ENCODE measurements at regions not wholly inside any gene's neighbourhood (a gene's known extent, or its start where the extent isn't known, plus 50 kb on each side); places are given as distances from the start of the nearest gene placed in this dataset.
"Not testable (repeated sequence)": the region's sequence is repeated elsewhere in the genome, so short reads cannot be mapped to it uniquely, and the experiment has no call there.

DNA sequence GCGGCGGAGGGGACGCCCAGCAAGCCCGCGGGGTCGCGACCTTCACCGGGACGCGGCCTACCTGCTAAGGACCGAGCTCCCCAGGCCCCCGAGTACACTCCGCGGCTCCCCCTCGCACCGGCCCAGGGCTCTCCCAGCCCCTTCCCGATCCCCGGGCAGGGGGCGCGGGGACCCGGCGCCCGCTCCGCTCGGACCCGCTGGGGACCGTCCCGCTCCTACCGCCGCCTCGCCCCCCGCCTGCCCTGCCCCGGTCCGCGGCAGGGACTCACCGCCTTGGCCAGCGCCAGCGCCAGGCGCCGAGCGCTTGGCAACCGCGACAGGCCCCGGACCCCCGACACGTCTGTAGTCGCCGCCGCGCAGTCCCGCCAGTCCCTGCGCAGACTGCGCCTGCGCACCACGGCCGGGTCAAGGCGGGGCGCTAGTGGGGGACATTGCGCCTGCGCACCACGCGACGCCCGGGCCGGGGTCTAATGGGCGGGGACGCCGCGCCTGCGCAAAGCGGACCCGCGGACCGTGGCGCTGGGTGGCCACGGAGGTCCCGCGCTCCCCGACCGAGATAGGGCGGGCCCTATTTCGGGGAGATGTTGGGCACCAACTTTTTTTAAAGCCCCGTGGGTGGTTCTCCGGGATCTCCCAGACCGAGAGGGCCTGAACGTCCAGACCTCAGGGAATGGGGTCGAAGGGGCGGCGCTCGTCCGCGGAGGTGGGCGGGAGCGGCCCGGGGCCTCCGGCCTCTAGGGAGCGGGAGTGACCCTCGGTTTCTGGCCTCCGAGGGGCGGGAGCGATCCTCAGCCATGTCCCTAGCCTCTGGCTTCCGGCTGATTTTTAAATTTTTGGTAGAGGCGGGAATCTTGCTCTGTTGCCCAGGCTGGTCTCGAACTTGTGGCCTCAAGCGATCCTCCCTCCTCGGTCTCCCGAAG lies 81.8 kb upstream of the TNK2 start:
- H3K9me3 ChIP-seq (ENCODE audit: low read depth); H3K36me3 ChIP-seq (ENCODE audit: low read depth); H3K27me3 ChIP-seq (replicated peaks; ENCODE audit: insufficient read depth); H3K4me1 ChIP-seq (ENCODE audit: insufficient read depth); H3K9me2 ChIP-seq (ENCODE audit: insufficient read depth); H3F3A ChIP-seq (ENCODE audit: insufficient read depth); in situ Hi-C loops (cut with MboI); H4K20me1 ChIP-seq (ENCODE audit: insufficient read depth): not testable (repeated sequence)
- Histone ChIP-seq H2AFZ (peak overlapping the region; percentile 96), H3K79me2 (ENCODE audit: insufficient read depth) (peaks cover 20% of the 10 kb centered on the region), H3K4me3 (peak overlapping the region; percentile 93), H3K9ac (peak overlapping the region; percentile 90), H3K27ac (0 out of 2 replicates have a peak overlapping the region, but pooled peaks have one; percentile 21), H3K4me2 (ENCODE audit: unreplicated experiment) (peak overlapping the region; percentile 80)
- DNase-seq, result peak; percentile 70
- 0 to 1% methylated on average over 34 to 56 of the region's 107 CpGs for WGBS, 2 experiments (ENCODE audit: low coverage in 1 of 2, low lambda C conversion rate in 2 of 2, missing lambda C conversion rate in 2 of 2)

DNA sequence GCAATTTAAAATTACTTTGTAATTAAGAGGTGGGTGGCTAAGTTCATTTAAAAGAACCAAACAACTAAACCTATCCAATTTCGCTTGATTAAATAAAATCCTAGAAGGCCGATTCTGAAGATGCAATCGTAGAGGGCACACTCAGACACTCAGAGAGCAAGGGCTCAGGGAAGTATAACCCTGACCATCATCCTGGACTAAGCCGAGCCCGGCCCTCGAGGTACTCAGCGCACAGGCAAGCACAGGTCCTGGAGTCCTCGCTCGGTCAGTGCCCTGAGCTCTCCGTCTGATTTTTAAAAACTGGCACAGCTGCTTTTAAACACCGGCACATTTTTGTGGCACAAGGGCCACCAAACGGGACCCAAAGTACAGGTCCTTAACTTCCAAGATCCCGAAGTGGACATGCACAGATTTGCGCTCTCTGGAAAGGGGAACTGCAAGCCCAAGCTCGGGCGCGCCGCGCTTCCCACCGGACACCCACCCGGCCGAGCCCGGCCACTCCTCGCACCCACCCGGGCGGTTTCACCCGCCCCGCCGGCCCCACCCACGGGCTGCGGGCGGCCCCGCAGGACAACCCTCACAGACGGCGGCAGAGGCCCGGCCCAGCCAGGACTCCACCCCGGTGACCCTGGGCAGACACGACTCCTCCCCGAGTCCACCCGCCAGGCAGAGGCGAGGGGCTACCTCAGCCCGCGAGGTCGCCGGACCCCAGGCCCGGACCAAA lies 81.0 kb upstream of the TNK2 start:
- H3K4me2 ChIP-seq (ENCODE audit: unreplicated experiment); H4K20me1 ChIP-seq (ENCODE audit: insufficient read depth); H3K27ac ChIP-seq; H3K36me3 ChIP-seq (ENCODE audit: low read depth); H3K9me2 ChIP-seq (ENCODE audit: insufficient read depth); H3K9me3 ChIP-seq (ENCODE audit: low read depth); H2AFZ ChIP-seq; H3K27me3 ChIP-seq (replicated peaks; ENCODE audit: insufficient read depth); H3F3A ChIP-seq (ENCODE audit: insufficient read depth); in situ Hi-C loops (cut with MboI); H3K4me1 ChIP-seq (ENCODE audit: insufficient read depth): not testable (repeated sequence)
- peak; percentile 39 for DNase-seq
- H3K79me2 ChIP-seq (ENCODE audit: insufficient read depth), result peaks cover 20% of the 10 kb centered on the region
- peak overlapping the region; percentile 90 for H3K9ac ChIP-seq
- peak overlapping the region; percentile 93 for H3K4me3 ChIP-seq
- 1% methylated on average over 8 of the region's 46 CpGs; no CpG with 5 or more reads in 1 of the 2 experiments for WGBS, 2 experiments (ENCODE audit: low coverage in 1 of 2, low lambda C conversion rate in 2 of 2, missing lambda C conversion rate in 2 of 2)

DNA sequence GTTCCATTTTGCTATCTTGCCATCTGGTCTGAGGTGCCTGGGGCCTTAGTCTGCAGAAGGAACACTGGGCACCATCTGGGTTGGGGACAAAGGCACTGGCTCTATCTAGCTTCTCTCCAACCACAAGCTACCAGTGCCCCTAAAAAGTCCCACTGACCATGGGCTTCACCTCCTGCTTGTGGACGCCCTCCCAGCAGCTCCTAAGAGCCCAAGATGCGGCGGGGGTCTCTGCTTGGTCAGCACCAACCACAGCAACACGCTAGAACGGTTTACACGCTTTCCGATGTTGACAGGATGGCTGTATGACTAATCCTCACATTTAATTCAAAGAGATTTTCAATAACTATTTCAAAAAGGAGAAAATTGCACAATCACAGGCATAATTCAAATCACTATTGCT lies 80.4 kb upstream of the TNK2 start:
- H3K27ac ChIP-seq; H3K4me2 ChIP-seq (ENCODE audit: unreplicated experiment); in situ Hi-C loops (cut with MboI); H3K4me1 ChIP-seq (ENCODE audit: insufficient read depth); H3K9me2 ChIP-seq (ENCODE audit: insufficient read depth); H3K36me3 ChIP-seq (ENCODE audit: low read depth); H3K27me3 ChIP-seq (replicated peaks; ENCODE audit: insufficient read depth); DNase-seq; H4K20me1 ChIP-seq (ENCODE audit: insufficient read depth); H2AFZ ChIP-seq; H3K9me3 ChIP-seq (ENCODE audit: low read depth); H3F3A ChIP-seq (ENCODE audit: insufficient read depth); H3K9ac ChIP-seq: not testable (repeated sequence)
- peak overlapping the region; percentile 66 for H3K4me3 ChIP-seq
- H3K79me2 ChIP-seq (ENCODE audit: insufficient read depth), result peaks cover 23% of the 10 kb centered on the region
- 12 to 14% methylated on average over 7 of the region's 7 CpGs for WGBS, 2 experiments (ENCODE audit: low coverage in 1 of 2, low lambda C conversion rate in 2 of 2, missing lambda C conversion rate in 2 of 2)

DNA sequence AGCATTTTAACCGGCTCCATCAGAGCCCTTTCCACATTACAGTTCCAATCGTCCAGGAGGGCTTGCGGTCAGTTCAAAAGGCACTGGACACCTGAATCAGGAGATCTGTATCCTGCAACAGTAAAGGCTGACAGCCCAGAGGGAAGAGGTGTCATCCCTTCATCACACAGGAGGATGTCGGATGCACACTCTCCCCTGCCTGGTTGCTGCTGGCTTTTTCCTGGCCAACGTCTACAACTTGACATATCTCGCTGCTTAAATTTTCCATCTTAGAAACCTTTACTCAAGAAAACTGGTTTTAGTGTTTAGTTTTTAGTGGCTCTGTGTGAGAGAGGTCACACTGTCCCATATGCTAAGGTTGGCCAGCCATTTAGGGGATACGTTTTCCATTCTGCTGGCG lies 78.7 kb upstream of the TNK2 start:
- WGBS, 2 experiments (ENCODE audit: low coverage in 1 of 2, low lambda C conversion rate in 2 of 2, missing lambda C conversion rate in 2 of 2), result 82 to 84% methylated on average over 3 to 5 of the region's 8 CpGs
- in situ Hi-C loops (cut with MboI); H3K9ac ChIP-seq: not testable (repeated sequence)

DNA sequence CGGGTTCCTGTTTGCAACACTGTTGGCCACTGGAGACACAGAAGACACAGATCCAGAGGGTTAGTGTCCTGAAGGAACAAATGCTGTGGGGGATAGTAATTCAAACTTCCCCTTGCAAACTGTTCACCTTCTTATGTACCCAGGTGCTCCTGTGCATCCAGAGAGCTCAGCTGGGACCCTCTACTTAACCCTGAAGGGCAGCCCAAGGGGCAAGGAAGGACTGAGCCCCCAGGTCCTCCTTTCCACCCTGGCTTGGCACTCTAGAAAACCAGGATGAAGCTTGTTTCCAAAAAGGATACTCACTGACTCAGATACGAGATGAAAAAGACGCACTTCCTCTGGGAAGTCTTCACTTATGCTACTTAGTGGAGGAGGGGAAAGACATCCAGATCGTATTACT lies 78.2 kb upstream of the TNK2 start:
- WGBS, 2 experiments (ENCODE audit: low coverage in 1 of 2, low lambda C conversion rate in 2 of 2, missing lambda C conversion rate in 2 of 2), result 0 to 60% methylated on average over 1 to 2 of the region's 4 CpGs
- H3K9me3 ChIP-seq (ENCODE audit: low read depth); H3F3A ChIP-seq (ENCODE audit: insufficient read depth); H3K27ac ChIP-seq; H3K27me3 ChIP-seq (replicated peaks; ENCODE audit: insufficient read depth); H2AFZ ChIP-seq; DNase-seq; H3K4me1 ChIP-seq (ENCODE audit: insufficient read depth); H4K20me1 ChIP-seq (ENCODE audit: insufficient read depth); H3K4me2 ChIP-seq (ENCODE audit: unreplicated experiment); H3K9me2 ChIP-seq (ENCODE audit: insufficient read depth); in situ Hi-C loops (cut with MboI); H3K36me3 ChIP-seq (ENCODE audit: low read depth); H3K4me3 ChIP-seq; H3K9ac ChIP-seq: not testable (repeated sequence)
- H3K79me2 ChIP-seq (ENCODE audit: insufficient read depth), result peaks cover 27% of the 10 kb centered on the region

More for the DNA sequence above, 78.7 kb upstream of the TNK2 start:
- not testable (repeated sequence) for DNase-seq; H3K4me2 ChIP-seq (ENCODE audit: unreplicated experiment); H2AFZ ChIP-seq; H3K4me3 ChIP-seq; H3K36me3 ChIP-seq (ENCODE audit: low read depth); H3K9me2 ChIP-seq (ENCODE audit: insufficient read depth); H3F3A ChIP-seq (ENCODE audit: insufficient read depth); H4K20me1 ChIP-seq (ENCODE audit: insufficient read depth); H3K27me3 ChIP-seq (replicated peaks; ENCODE audit: insufficient read depth); H3K4me1 ChIP-seq (ENCODE audit: insufficient read depth); H3K9me3 ChIP-seq (ENCODE audit: low read depth); H3K27ac ChIP-seq
- H3K79me2 ChIP-seq (ENCODE audit: insufficient read depth), result peaks cover 27% of the 10 kb centered on the region

DNA sequence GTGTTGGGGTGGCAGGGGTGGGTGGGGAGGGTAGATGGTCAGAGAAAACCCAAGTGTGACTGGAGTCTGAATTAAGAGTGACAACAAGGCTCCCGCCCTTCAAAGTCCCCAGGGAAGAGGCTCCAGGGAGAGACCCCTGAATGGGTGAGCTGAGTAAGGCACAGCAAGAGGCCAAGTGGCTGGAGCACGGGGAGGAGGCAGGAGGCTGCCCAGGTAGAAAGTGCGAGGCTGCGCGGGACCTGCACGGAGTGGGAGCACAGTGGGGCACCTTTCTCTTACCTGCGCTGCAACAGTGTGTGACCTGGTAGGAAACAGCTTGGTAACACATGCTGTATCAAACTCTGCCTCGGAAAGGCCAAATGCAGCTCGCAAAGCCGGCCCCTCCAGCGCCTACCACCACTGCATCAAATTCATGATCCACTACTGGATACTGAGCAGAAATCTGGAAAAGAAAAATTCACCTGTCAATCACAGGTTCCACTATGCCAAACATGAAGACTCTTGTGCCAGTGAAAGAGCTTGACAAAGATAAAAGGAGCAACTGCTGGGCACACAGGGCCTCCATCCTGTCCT lies 77.1 kb upstream of the TNK2 start:
- H3K27ac ChIP-seq; DNase-seq; H3K9me3 ChIP-seq (ENCODE audit: low read depth); H3K4me2 ChIP-seq (ENCODE audit: unreplicated experiment); H2AFZ ChIP-seq; in situ Hi-C loops (cut with MboI); H3K27me3 ChIP-seq (replicated peaks; ENCODE audit: insufficient read depth); H3K4me1 ChIP-seq (ENCODE audit: insufficient read depth); H3F3A ChIP-seq (ENCODE audit: insufficient read depth); H3K36me3 ChIP-seq (ENCODE audit: low read depth); H3K4me3 ChIP-seq; H4K20me1 ChIP-seq (ENCODE audit: insufficient read depth); H3K9me2 ChIP-seq (ENCODE audit: insufficient read depth); H3K9ac ChIP-seq: not testable (repeated sequence)
- peaks cover 27% of the 10 kb centered on the region for H3K79me2 ChIP-seq (ENCODE audit: insufficient read depth)
- WGBS, 2 experiments (ENCODE audit: low coverage in 1 of 2, low lambda C conversion rate in 2 of 2, missing lambda C conversion rate in 2 of 2), result 89 to 92% methylated on average over 10 to 11 of the region's 11 CpGs

DNA sequence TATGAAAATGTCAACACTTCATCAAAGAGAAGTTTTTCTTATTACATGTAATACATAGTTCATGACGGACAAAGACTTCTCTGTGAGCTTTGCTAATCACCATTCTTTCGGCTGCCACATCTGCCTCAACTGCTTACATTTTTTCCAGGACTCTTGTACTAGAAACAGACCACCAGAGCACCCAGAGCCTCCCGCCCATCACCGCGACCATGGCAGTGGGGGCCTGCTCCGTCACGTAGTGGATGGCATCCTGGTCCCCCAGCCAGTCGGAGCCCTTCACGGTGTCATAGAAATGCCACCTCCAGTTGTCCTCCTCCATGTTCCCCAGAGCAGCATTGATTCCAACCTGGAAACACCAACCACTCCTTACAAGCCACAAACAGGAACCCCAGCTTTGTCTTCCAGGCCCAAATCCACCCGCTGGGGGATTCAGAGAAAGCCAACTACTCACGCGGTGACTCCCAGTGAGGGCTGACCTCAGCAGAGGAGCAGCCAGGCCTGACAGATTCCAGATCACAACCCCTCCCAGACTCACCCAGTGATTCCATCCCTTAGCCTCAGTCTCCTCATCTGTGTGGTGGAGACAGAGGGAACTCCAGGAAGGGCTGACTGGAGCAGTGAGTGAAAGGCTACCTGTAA lies 76.2 kb upstream of the TNK2 start:
- H3K27ac ChIP-seq; H3K9me2 ChIP-seq (ENCODE audit: insufficient read depth); H4K20me1 ChIP-seq (ENCODE audit: insufficient read depth); H2AFZ ChIP-seq; H3K4me2 ChIP-seq (ENCODE audit: unreplicated experiment); H3K9ac ChIP-seq; H3K4me3 ChIP-seq; in situ Hi-C loops (cut with MboI); H3K4me1 ChIP-seq (ENCODE audit: insufficient read depth); DNase-seq; H3K27me3 ChIP-seq (replicated peaks; ENCODE audit: insufficient read depth); H3F3A ChIP-seq (ENCODE audit: insufficient read depth); H3K36me3 ChIP-seq (ENCODE audit: low read depth); H3K9me3 ChIP-seq (ENCODE audit: low read depth): not testable (repeated sequence)
- 93 to 94% methylated on average over 12 of the region's 12 CpGs for WGBS, 2 experiments (ENCODE audit: low coverage in 1 of 2, low lambda C conversion rate in 2 of 2, missing lambda C conversion rate in 2 of 2)
- peaks cover 27% of the 10 kb centered on the region for H3K79me2 ChIP-seq (ENCODE audit: insufficient read depth)
